HG03039 (cell line): ENCODE measurements at regions not wholly inside any gene's neighbourhood (a gene's known extent, or its start where the extent isn't known, plus 50 kb on each side); places are given as distances from the start of the nearest gene placed in this dataset.
"Not testable (repeated sequence)": the region's sequence is repeated elsewhere in the genome, so short reads cannot be mapped to it uniquely, and the experiment has no call there.

Experiments used
- ATAC-seq: cut with Tn5 transposase; IDR thresholded peaks from one replicate; pipeline ENCODE4 v1.9.1; 2021; ENCODE audit warnings: mild to moderate bottlenecking, moderate library complexity; ENCODE audit not compliant: unreplicated experiment

- not testable (repeated sequence) for ATAC-seq
Measured at GRCh38 chr14:106703651-106704050, 1177.3 kb downstream of the TMEM121 start.

- ATAC-seq, result not testable (repeated sequence)
Measured at GRCh38 chr14:106706488-106706887, 1180.1 kb downstream of the TMEM121 start.

- not testable (repeated sequence) for ATAC-seq
Measured at GRCh38 chr14:106710187-106710586, 1183.8 kb downstream of the TMEM121 start.

- ATAC-seq, result not testable (repeated sequence)
Measured at GRCh38 chr14:106712513-106712912, 1186.1 kb downstream of the TMEM121 start.

GRCh38 chr14:106714446-106715428 is 1188.4 kb downstream of the TMEM121 start:
- ATAC-seq, result not testable (repeated sequence)

- not testable (repeated sequence) for ATAC-seq
Measured at GRCh38 chr14:106717544-106717943, 1191.2 kb downstream of the TMEM121 start.

- not testable (repeated sequence) for ATAC-seq
Measured at GRCh38 chr14:106719880-106720279, 1193.5 kb downstream of the TMEM121 start.

- ATAC-seq, result not testable (repeated sequence)
Measured at GRCh38 chr14:106721926-106722325, 1195.5 kb downstream of the TMEM121 start.

GRCh38 chr14:106722813-106723687 is 1196.7 kb downstream of the TMEM121 start:
- ATAC-seq, result not testable (repeated sequence)

- ATAC-seq, result not testable (repeated sequence)
Measured at GRCh38 chr14:106727962-106728361, 1201.6 kb downstream of the TMEM121 start.

- ATAC-seq, result no peak
Measured at GRCh38 chr14:106728611-106729010, 1202.2 kb downstream of the TMEM121 start.

- ATAC-seq, result no peak
Measured at GRCh38 chr14:106729551-106729950, 1203.2 kb downstream of the TMEM121 start.

- no peak for ATAC-seq
Measured at GRCh38 chr14:106733771-106734170, 1207.4 kb downstream of the TMEM121 start.

- ATAC-seq, result no peak
Measured at GRCh38 chr14:106737021-106737420, 1210.6 kb downstream of the TMEM121 start.

- ATAC-seq, result no peak
Measured at GRCh38 chr14:106738075-106738474, 1211.7 kb downstream of the TMEM121 start.

- not testable (repeated sequence) for ATAC-seq
Measured at GRCh38 chr14:106738598-106739258, 1212.3 kb downstream of the TMEM121 start.

- ATAC-seq, result not testable (repeated sequence)
Measured at GRCh38 chr14:106741086-106741827, 1214.9 kb downstream of the TMEM121 start.

- not testable (repeated sequence) for ATAC-seq
Measured at GRCh38 chr14:106745016-106745767, 1218.8 kb downstream of the TMEM121 start.

GRCh38 chr14:106750089-106750488 is 1223.7 kb downstream of the TMEM121 start:
- ATAC-seq, result not testable (repeated sequence)
